ENCODE measurements at regions not wholly inside any gene's neighbourhood (a gene's known extent, or its start where the extent isn't known, plus 50 kb on each side); places are given as distances from the start of the nearest gene placed in this dataset.

GRCh38 chrX:69037786-69038185 lies 127.5 kb downstream of the PJA1 start:
- Histone ChIP-seq H3K36me3 (ENCODE audit: insufficient read depth in 1 of 2, low read depth in 1 of 2) (no peaks in the 10 kb centered on the region), H3K4me3 (no peak overlapping the region), H3K9me3 (no peaks in the 10 kb centered on the region), H3K27me3 (ENCODE audit: insufficient read depth in 3 of 3, low read length in 2 of 3) (peaks cover 0 to 10% (median 0%) of the 10 kb centered on the region in 3 donors), H3K27ac (no peak overlapping the region), H3K4me1 (no peaks in the 10 kb centered on the region)
- DNase-seq, result no peak
- 78 to 100% (median 100%) methylated on average over 2 to 3 of the region's 3 CpGs for WGBS, 3 donors
- ATAC-seq, result no peak
- intact Hi-C loops (cut with DNase I), result no loop called here
- TF ChIP-seq CTCF (IDR thresholded peaks at IDR 0.05), result no peak

GRCh38 chrX:69036674-69037573 lies 128.3 kb downstream of the PJA1 start:
- 65 to 86% (median 81%) methylated on average over 10 to 14 of the region's 14 CpGs for WGBS, 3 donors
- ATAC-seq, result no peak
- H3K36me3 ChIP-seq (ENCODE audit: insufficient read depth in 1 of 2, low read depth in 1 of 2), result no peaks in the 10 kb centered on the region
- no peak overlapping the region for H3K4me3 ChIP-seq
- H3K27ac ChIP-seq, result no peak overlapping the region
- DNase-seq, result no peak
- H3K9me3 ChIP-seq, result no peaks in the 10 kb centered on the region
- intact Hi-C loops (cut with DNase I), result no loop called here
- TF ChIP-seq CTCF (IDR thresholded peaks at IDR 0.05), result no peak
- H3K4me1 ChIP-seq, result no peaks in the 10 kb centered on the region
- peaks cover 0 to 7% (median 0%) of the 10 kb centered on the region in 3 donors for H3K27me3 ChIP-seq (ENCODE audit: insufficient read depth in 3 of 3, low read length in 2 of 3)

- H3K9me3 ChIP-seq, result no peaks in the 10 kb centered on the region
- ATAC-seq, result no peak
- peaks cover 0 to 3% (median 0%) of the 10 kb centered on the region in 3 donors for H3K27me3 ChIP-seq (ENCODE audit: insufficient read depth in 3 of 3, low read length in 2 of 3)
- WGBS, 3 donors, result 78 to 86% (median 82%) methylated on average over 4 to 6 of the region's 6 CpGs
- no peaks in the 10 kb centered on the region for H3K36me3 ChIP-seq (ENCODE audit: insufficient read depth in 1 of 2, low read depth in 1 of 2)
- intact Hi-C loops (cut with DNase I), result no loop called here
- DNase-seq, result no peak
- H3K4me1 ChIP-seq, result no peaks in the 10 kb centered on the region
- TF ChIP-seq CTCF (IDR thresholded peaks at IDR 0.05), result no peak
- H3K27ac ChIP-seq, result no peak overlapping the region
- no peak overlapping the region for H3K4me3 ChIP-seq
Measured at GRCh38 chrX:69034451-69034850, 130.8 kb downstream of the PJA1 start.

- Histone ChIP-seq H3K36me3 (ENCODE audit: insufficient read depth in 1 of 2, low read depth in 1 of 2) (no peaks in the 10 kb centered on the region), H3K4me3 (no peak overlapping the region), H3K27ac (no peak overlapping the region), H3K4me1 (no peaks in the 10 kb centered on the region), H3K27me3 (ENCODE audit: insufficient read depth in 3 of 3, low read length in 2 of 3) (peaks cover 0 to 3% (median 0%) of the 10 kb centered on the region in 3 donors), H3K9me3 (no peaks in the 10 kb centered on the region)
- no peak for DNase-seq
- no peak for TF ChIP-seq CTCF (IDR thresholded peaks at IDR 0.05)
- no peak for ATAC-seq
- intact Hi-C loops (cut with DNase I), result no loop called here
- WGBS, 3 donors, result 50 to 93% (median 76%) methylated on average over 1 to 6 of the region's 6 CpGs
Measured at GRCh38 chrX:69033936-69034335, 131.3 kb downstream of the PJA1 start.

All from psoas muscle (tissue), 7 donors.